IMR-90 (cell line): ENCODE measurements at regions not wholly inside any gene's neighbourhood (a gene's known extent, or its start where the extent isn't known, plus 50 kb on each side); places are given as distances from the start of the nearest gene placed in this dataset.

ENCODE experiments used
- ATAC-seq: fragments of 200-7000 bp; cut with Tn5 transposase; 2 replicates; pipeline ENCODE4 v1.9.1; 2020; ENCODE audit warnings: low read depth, mild to moderate bottlenecking, moderate library complexity
- BruUV-seq: library from RNA; stranded (reverse); fragments of 400-500 nt; replicated peaks from 2 replicates; lab custom pipeline; 2021; lab: Mats Ljungman, UMichigan
- CTCF ChIA-PET: fragments of 300-600 bp; formaldehyde crosslinking; extraction: SDS; loops from one replicate; lab custom pipeline; 2021; ENCODE audit warnings: antibody characterized with exemption; lab: Yijun Ruan, JAX
- POLR2A ChIA-PET: fragments of 300-600 bp; sonication (Branson Sonifier 250); formaldehyde crosslinking; loops from one replicate; lab custom pipeline; 2022; ENCODE audit warnings: antibody characterized with exemption; ENCODE audit not compliant: unreplicated experiment; lab: Charles Lee
- DNase-seq: peaks from one replicate; pipeline ENCODE4 v3.0.0; 2013
- H2AFZ ChIP-seq: replicated peaks from 2 replicates; pipeline ENCODE3; 2013; ENCODE audit warnings: low read length, mild to moderate bottlenecking; ENCODE audit not compliant: poor library complexity
- H2AK5ac ChIP-seq: 2 replicates; pipeline ENCODE4 v1.6.1; 2013; ENCODE audit warnings: low read depth, low read length, inconsistent platforms
- H2AK9ac ChIP-seq: replicated peaks from 2 replicates; pipeline ENCODE3; 2013; ENCODE audit warnings: mild to moderate bottlenecking, low read depth, low read length, moderate library complexity; ENCODE audit not compliant: poor library complexity
- H2BK120ac ChIP-seq: 2 replicates; pipeline ENCODE4 v1.6.1; 2013; ENCODE audit warnings: low read depth, low read length, inconsistent platforms
- H2BK15ac ChIP-seq: 3 replicates; pipeline ENCODE4 v1.6.1; 2013; ENCODE audit warnings: low read depth, low read length, inconsistent platforms
- H2BK20ac ChIP-seq: 2 replicates; pipeline ENCODE4 v1.6.1; 2013; ENCODE audit warnings: low read depth, mild to moderate bottlenecking, inconsistent platforms, low read length, moderate library complexity
- H2BK5ac ChIP-seq: 2 replicates; pipeline ENCODE4 v1.6.1; 2013; ENCODE audit warnings: mild to moderate bottlenecking, low read depth, low read length, inconsistent platforms; ENCODE audit not compliant: poor library complexity, severe bottlenecking
- H3K14ac ChIP-seq: replicated peaks from 2 replicates; pipeline ENCODE4 v1.6.1; 2013; ENCODE audit warnings: low read depth, low read length, inconsistent platforms
- H3K18ac ChIP-seq: 2 replicates; pipeline ENCODE4 v1.6.1; 2013; ENCODE audit warnings: low read depth, low read length, control low read depth
- H3K23ac ChIP-seq: 2 replicates; pipeline ENCODE4 v1.6.1; 2013; ENCODE audit warnings: low read depth, low read length, inconsistent platforms
- H3K27ac ChIP-seq: 2 replicates; pipeline ENCODE4 v1.5.1; 2013; ENCODE audit warnings: mild to moderate bottlenecking, control low read depth, low read length; ENCODE audit not compliant: insufficient read depth
- H3K27me3 ChIP-seq: 2 replicates; pipeline ENCODE4 v1.6.1; 2013; ENCODE audit warnings: low read length; ENCODE audit not compliant: control insufficient read depth, insufficient read depth
- H3K36me3 ChIP-seq: 2 replicates; pipeline ENCODE4 v1.6.1; 2013; ENCODE audit warnings: low read length, mixed read lengths; ENCODE audit not compliant: control insufficient read depth, insufficient read depth
- H3K4ac ChIP-seq: 2 replicates; pipeline ENCODE4 v1.6.1; 2013; ENCODE audit warnings: low read depth, low read length, inconsistent platforms
- H3K4me1 ChIP-seq: 2 replicates; pipeline ENCODE4 v1.6.1; 2013; ENCODE audit warnings: low read length, mixed read lengths; ENCODE audit not compliant: control insufficient read depth, insufficient read depth
- H3K4me2 ChIP-seq: 2 replicates; pipeline ENCODE4 v1.6.1; 2013; ENCODE audit warnings: low read depth, mild to moderate bottlenecking, control low read depth, low read length, moderate library complexity
- H3K4me3 ChIP-seq: 2 replicates; pipeline ENCODE4 v1.5.1; 2013; ENCODE audit warnings: low read depth, mild to moderate bottlenecking, control low read depth, low read length, moderate library complexity; ENCODE audit not compliant: insufficient read depth
- H3K56ac ChIP-seq: 2 replicates; pipeline ENCODE4 v1.6.1; 2013; ENCODE audit warnings: low read length, inconsistent platforms; ENCODE audit not compliant: insufficient read depth; ENCODE audit errors: extremely low read depth
- H3K79me1 ChIP-seq, 2 experiments: 2 replicates each; pipeline ENCODE4 v1.6.1; 2013; ENCODE audit warnings: low read length in 2 of 2, inconsistent platforms in 1 of 2, low read depth in 1 of 2
- H3K9ac ChIP-seq: 2 replicates; pipeline ENCODE4 v1.6.1; 2013; ENCODE audit warnings: low read depth, low read length, control low read depth
- H3K9me1 ChIP-seq: 2 replicates; pipeline ENCODE4 v1.6.1; 2013; ENCODE audit warnings: low read length, inconsistent platforms; ENCODE audit not compliant: insufficient read depth
- H3K9me3 ChIP-seq: 2 replicates; pipeline ENCODE4 v1.6.1; 2013; ENCODE audit warnings: low read length; ENCODE audit not compliant: control insufficient read depth, insufficient read depth
- H4K20me1 ChIP-seq: 2 replicates; pipeline ENCODE4 v1.6.1; 2013; ENCODE audit warnings: low read length, inconsistent platforms; ENCODE audit not compliant: insufficient read depth
- H4K5ac ChIP-seq: 2 replicates; pipeline ENCODE4 v1.6.1; 2013; ENCODE audit warnings: mild to moderate bottlenecking, low read depth, low read length, control low read depth
- H4K8ac ChIP-seq, 2 experiments: 2 replicates each; pipeline ENCODE4 v1.6.1; 2013; ENCODE audit warnings: low read depth in 2 of 2, low read length in 2 of 2, control low read depth in 1 of 2, inconsistent platforms in 1 of 2
- H4K91ac ChIP-seq: 2 replicates; pipeline ENCODE4 v1.6.1; 2013; ENCODE audit warnings: low read depth, low read length, inconsistent platforms; ENCODE audit not compliant: insufficient read depth
- BHLHE40 ChIP-seq: fragments of 150-350 bp; IDR thresholded peaks from 2 replicates; pipeline ENCODE4 v1.6.1; 2016; ENCODE audit warnings: mild to moderate bottlenecking, low read depth, low read length
- CTCF ChIP-seq: conservative IDR thresholded peaks from 2 replicates; pipeline ENCODE4 v1.5.1; 2012; ENCODE audit warnings: mild to moderate bottlenecking, low read depth, low read length, improper control_type of control experiment
- RCOR1 ChIP-seq: IDR thresholded peaks from 2 replicates; pipeline ENCODE4 v1.6.1; 2012; ENCODE audit warnings: mild to moderate bottlenecking, low read length, improper control_type of control experiment; ENCODE audit not compliant: insufficient replicate concordance
- SMC3 ChIP-seq: fragments of 150-350 bp; IDR thresholded peaks from 2 replicates; pipeline ENCODE4 v1.6.1; 2016; ENCODE audit warnings: low read depth, mild to moderate bottlenecking, antibody characterized with exemption, low read length, moderate library complexity
- WGBS, 2 experiments: methylation state at CpG; one replicate each; pipeline versions ENCODE4 v1.1.5 to v1.1.7; 2013; ENCODE audit warnings: missing lambda C conversion rate in 2 of 2; ENCODE audit not compliant: insufficient read length in 1 of 2; ENCODE audit errors: extremely low coverage in 2 of 2; 5-methylcytosine and 5-hydroxymethylcytosine counted together
- dilution Hi-C: fragments of 300-500 bp; cut with HindIII; formaldehyde crosslinking; loops from one replicate; pipeline ENCODE4 v1.14.3; 2018; ENCODE audit warnings: low sequenced_read_pairs; ENCODE audit not compliant: unreplicated experiment
- in situ Hi-C: fragments of 300-500 bp; cut with MboI; formaldehyde crosslinking; loops from 3 replicates; pipeline ENCODE4 v1.14.3; 2019; ENCODE audit warnings: low sequenced_read_pairs, inconsistent platforms, mixed read lengths
- intact Hi-C: fragments of 100-400 bp; cut with micrococcal nuclease; formaldehyde crosslinking; loops from 2 replicates; pipeline ENCODE4 v1.10.0; 2022

GRCh38 chr12:45671254-45671653 is 58.3 kb upstream of the ARID2 start:
- intact Hi-C loops (loop anchor here (5.0 kb wide), 1 partner anchor 56 kb away; the partner anchor contains the start of gene ARID2), dilution Hi-C loops (no loop called here), in situ Hi-C loops (no loop called here)
- Histone ChIP-seq H2AK5ac (no peak overlapping the region), H4K91ac (peak overlapping the region; percentile 45; the same call in 1 of the 2 replicates), H3K4ac (peak overlapping the region; percentile 95), H4K8ac (peak overlapping the region in 1 of 2 experiments; percentile 87; a peak in 2 of 4 replicates), H3K36me3 (no peaks in the 10 kb centered on the region), H3K27ac (no peak overlapping the region), H2AFZ (peak overlapping the region; percentile 85), H3K4me2 (peak overlapping the region; percentile 68; the same call in 1 of the 2 replicates), H3K18ac (peak overlapping the region; percentile 77; the same call in 1 of the 2 replicates), H4K20me1 (no peaks in the 10 kb centered on the region), H3K4me3 (no peak overlapping the region), H3K27me3 (no peaks in the 10 kb centered on the region), H2AK9ac (peak overlapping the region; percentile 31), H3K9ac (no peak overlapping the region), H3K23ac (peak overlapping the region; percentile 82; the same call in 1 of the 2 replicates), H3K14ac (peak overlapping the region; percentile 95), H3K9me1 (peaks cover 15% of the 10 kb centered on the region), H3K79me1 (no peaks in the 10 kb centered on the region), H3K4me1 (peaks cover 4% of the 10 kb centered on the region), H2BK5ac (peak overlapping the region; percentile 59), H3K56ac (no peak overlapping the region), H3K9me3 (no peaks in the 10 kb centered on the region), H2BK15ac (no peak overlapping the region; the same call in 2 of the 3 replicates), H2BK120ac (peak overlapping the region; percentile 97), H2BK20ac (peak overlapping the region; percentile 98), H4K5ac (no peak overlapping the region)
- CTCF ChIA-PET = no interaction called here
- no CpG with 5 or more reads among the region's 3 CpGs for WGBS, 2 experiments
- peak; percentile 79 for DNase-seq
- no TSS peak for BruUV-seq
- POLR2A ChIA-PET = no interaction called here
- no peak for TF ChIP-seq CTCF
- no peak for TF ChIP-seq SMC3
- no peak for TF ChIP-seq BHLHE40
- no peak for TF ChIP-seq RCOR1
- ATAC-seq = peak; percentile 48; the same call in 1 of the 2 replicates
